ENCODE measurements at regions not wholly inside any gene's neighbourhood (a gene's known extent, or its start where the extent isn't known, plus 50 kb on each side); places are given as distances from the start of the nearest gene placed in this dataset.

DNA sequence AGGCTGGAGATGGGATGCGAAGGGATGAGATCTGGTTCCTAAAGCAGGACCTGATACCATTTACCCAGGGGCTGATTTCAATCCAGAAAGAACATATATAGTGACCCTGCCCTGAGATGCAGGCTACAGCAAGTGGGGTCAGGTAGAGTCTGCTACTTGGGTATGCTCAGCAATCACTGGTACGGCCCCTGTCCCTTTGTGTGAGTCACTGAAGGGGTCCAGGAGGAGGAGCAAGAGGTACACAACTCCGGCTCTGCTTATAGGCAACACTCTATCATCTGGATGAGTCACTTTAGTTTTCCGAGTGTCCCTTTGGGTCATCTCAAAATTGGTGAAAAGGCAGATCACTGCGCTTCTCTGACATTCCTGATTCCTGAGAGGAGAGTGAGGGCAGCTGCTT, 79.6 kb upstream of the SORCS1 start:
- no peaks in the 10 kb centered on the region for H3K36me3 Mint-ChIP-seq (ENCODE audit: low read depth)
- H3K27me3 Mint-ChIP-seq: no peaks in the 10 kb centered on the region
- CTCF ChIA-PET: no interaction called here
- no peaks in the 10 kb centered on the region for H3K4me1 Mint-ChIP-seq
- H3K9me3 Mint-ChIP-seq: peaks cover 9% of the 10 kb centered on the region
- no peak overlapping the region for H3K27ac Mint-ChIP-seq
- DNase-seq: no peak
- POLR2A ChIA-PET: no interaction called here
- no peak overlapping the region for H3K4me3 Mint-ChIP-seq

GRCh38 chr10:107238275-107238674, 73.8 kb upstream of the SORCS1 start:
- ChIA-PET POLR2A (no interaction called here), CTCF (no interaction called here)
- Mint-ChIP-seq H3K4me3 (no peak overlapping the region), H3K27ac (no peak overlapping the region), H3K27me3 (no peaks in the 10 kb centered on the region), H3K4me1 (no peaks in the 10 kb centered on the region), H3K36me3 (ENCODE audit: low read depth) (no peaks in the 10 kb centered on the region), H3K9me3 (peaks cover 14% of the 10 kb centered on the region)
- DNase-seq: no peak

- Mint-ChIP-seq H3K4me3 (no peak overlapping the region), H3K27ac (no peak overlapping the region), H3K4me1 (no peaks in the 10 kb centered on the region), H3K9me3 (peaks cover 22% of the 10 kb centered on the region), H3K27me3 (no peaks in the 10 kb centered on the region), H3K36me3 (ENCODE audit: low read depth) (no peaks in the 10 kb centered on the region)
- ChIA-PET POLR2A (no interaction called here), CTCF (no interaction called here)
- no peak for DNase-seq
Measured at GRCh38 chr10:107232013-107232412, 67.5 kb upstream of the SORCS1 start.

DNA sequence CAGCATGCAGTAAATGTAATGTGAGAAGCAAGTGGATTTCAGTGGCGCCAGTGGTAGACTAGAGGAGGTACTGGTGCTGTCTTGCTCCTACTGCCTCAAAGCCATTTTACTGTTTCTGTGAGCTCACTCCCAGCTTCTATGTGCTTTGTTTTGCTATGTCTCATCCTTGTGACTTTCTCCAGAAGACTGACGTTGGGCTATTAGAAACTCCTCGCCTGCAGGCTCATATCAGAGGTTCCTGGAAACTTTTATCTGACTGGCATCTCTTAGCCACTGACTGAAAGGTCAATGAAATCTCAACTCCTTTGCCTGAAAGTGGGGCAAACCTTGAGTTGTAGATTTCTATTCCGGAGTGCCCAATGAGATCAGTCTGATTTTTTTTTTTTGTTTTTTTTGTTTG, 66.4 kb upstream of the SORCS1 start:
- ChIA-PET CTCF (no interaction called here), POLR2A (no interaction called here)
- Mint-ChIP-seq H3K4me3 (no peak overlapping the region), H3K4me1 (no peaks in the 10 kb centered on the region), H3K27me3 (no peaks in the 10 kb centered on the region), H3K27ac (no peak overlapping the region), H3K36me3 (ENCODE audit: low read depth) (no peaks in the 10 kb centered on the region), H3K9me3 (peaks cover 19% of the 10 kb centered on the region)
- no peak for DNase-seq

- no peaks in the 10 kb centered on the region for H3K27me3 Mint-ChIP-seq
- POLR2A ChIA-PET: no interaction called here
- no peaks in the 10 kb centered on the region for H3K36me3 Mint-ChIP-seq (ENCODE audit: low read depth)
- CTCF ChIA-PET: no interaction called here
- peaks cover 4% of the 10 kb centered on the region for H3K9me3 Mint-ChIP-seq
- DNase-seq: no peak
- no peak overlapping the region for H3K4me3 Mint-ChIP-seq
- H3K4me1 Mint-ChIP-seq: no peaks in the 10 kb centered on the region
- no peak overlapping the region for H3K27ac Mint-ChIP-seq
Measured at GRCh38 chr10:107215681-107216080, 51.2 kb upstream of the SORCS1 start.
